ENCODE measurements at regions not wholly inside any gene's neighbourhood (a gene's known extent, or its start where the extent isn't known, plus 50 kb on each side); places are given as distances from the start of the nearest gene placed in this dataset.

DNA sequence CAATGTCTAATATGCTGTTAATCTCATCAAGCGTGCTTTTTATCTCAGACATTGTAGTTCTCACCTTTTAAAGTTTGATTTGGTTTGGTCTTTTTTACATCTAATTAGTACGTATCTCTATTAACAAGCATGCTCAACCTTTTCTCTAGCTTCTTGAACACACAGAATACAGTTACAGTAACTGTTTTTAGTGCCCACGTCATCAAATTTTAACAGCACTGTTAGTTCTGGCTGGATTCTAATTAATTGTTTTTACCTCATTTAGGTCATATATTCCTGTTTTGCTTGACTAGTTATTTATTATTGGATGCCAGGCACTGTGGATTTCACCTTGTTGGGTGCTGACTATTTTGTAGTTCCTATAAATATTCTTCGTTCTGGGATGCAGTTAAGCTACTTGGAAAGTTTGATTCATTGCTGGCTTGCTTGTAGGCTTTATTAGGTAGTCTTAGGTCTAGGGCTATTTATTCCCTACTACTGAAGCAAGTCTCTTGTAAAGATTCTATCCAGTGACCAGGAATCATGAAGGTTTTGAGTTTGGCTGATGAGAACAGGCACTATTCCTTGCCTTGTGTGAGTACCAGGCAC, 263.0 kb downstream of the ETAA1 start:
- TF ChIP-seq, protein P1, sequence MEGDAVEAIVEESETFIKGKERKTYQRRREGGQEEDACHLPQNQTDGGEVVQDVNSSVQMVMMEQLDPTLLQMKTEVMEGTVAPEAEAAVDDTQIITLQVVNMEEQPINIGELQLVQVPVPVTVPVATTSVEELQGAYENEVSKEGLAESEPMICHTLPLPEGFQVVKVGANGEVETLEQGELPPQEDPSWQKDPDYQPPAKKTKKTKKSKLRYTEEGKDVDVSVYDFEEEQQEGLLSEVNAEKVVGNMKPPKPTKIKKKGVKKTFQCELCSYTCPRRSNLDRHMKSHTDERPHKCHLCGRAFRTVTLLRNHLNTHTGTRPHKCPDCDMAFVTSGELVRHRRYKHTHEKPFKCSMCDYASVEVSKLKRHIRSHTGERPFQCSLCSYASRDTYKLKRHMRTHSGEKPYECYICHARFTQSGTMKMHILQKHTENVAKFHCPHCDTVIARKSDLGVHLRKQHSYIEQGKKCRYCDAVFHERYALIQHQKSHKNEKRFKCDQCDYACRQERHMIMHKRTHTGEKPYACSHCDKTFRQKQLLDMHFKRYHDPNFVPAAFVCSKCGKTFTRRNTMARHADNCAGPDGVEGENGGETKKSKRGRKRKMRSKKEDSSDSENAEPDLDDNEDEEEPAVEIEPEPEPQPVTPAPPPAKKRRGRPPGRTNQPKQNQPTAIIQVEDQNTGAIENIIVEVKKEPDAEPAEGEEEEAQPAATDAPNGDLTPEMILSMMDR (IDR thresholded peaks at IDR 0.05; ENCODE audit: borderline replicate concordance, extremely low read depth, low read length, poor library complexity, severe bottlenecking), result no peak
- TF ChIP-seq EZH2 (IDR thresholded peaks at IDR 0.05; ENCODE audit: borderline replicate concordance, low read depth, low read length, severe bottlenecking), result no peak

All from DND-41 (cell line).